ENCODE measurements at regions not wholly inside any gene's neighbourhood (a gene's known extent, or its start where the extent isn't known, plus 50 kb on each side); places are given as distances from the start of the nearest gene placed in this dataset.

GRCh38 chr2:215746226-215746886 is 267.0 kb downstream of the MREG start:
- H2AFZ ChIP-seq (ENCODE audit: low read length) = no peak overlapping the region
- H3K4me2 ChIP-seq (ENCODE audit: insufficient read depth, low read length) = no peak overlapping the region
- H3K79me2 ChIP-seq (ENCODE audit: insufficient read depth, low read length) = no peaks in the 10 kb centered on the region
- peak overlapping the region; percentile 81 for H3K27ac ChIP-seq (ENCODE audit: low read depth, low read length)
- no peak for DNase-seq (ENCODE audit: insufficient read length, low spot score, missing footprints)
- no peaks in the 10 kb centered on the region for H3K36me3 ChIP-seq (ENCODE audit: insufficient read depth, low read length)
- H3K9me3 ChIP-seq (ENCODE audit: low read depth, low read length) = no peaks in the 10 kb centered on the region
- H3K4me3 ChIP-seq (ENCODE audit: insufficient read depth, low read length) = no peak overlapping the region
- no peak for TF ChIP-seq CTCF (IDR thresholded peaks at IDR 0.05; ENCODE audit: extremely low read depth, low read depth, low read length)
- no peaks in the 10 kb centered on the region for H3K27me3 ChIP-seq (ENCODE audit: insufficient read depth, low read length)
- peaks cover 54% of the 10 kb centered on the region for H3K4me1 ChIP-seq (ENCODE audit: insufficient read depth, low read length)
- H4K20me1 ChIP-seq (ENCODE audit: insufficient read depth, low read length) = no peaks in the 10 kb centered on the region

GRCh38 chr2:215745331-215745730 is 268.0 kb downstream of the MREG start:
- Histone ChIP-seq H3K27ac (ENCODE audit: low read depth, low read length) (no peak overlapping the region), H3K4me2 (ENCODE audit: insufficient read depth, low read length) (no peak overlapping the region), H3K79me2 (ENCODE audit: insufficient read depth, low read length) (no peaks in the 10 kb centered on the region), H3K4me3 (ENCODE audit: insufficient read depth, low read length) (no peak overlapping the region), H3K9me3 (ENCODE audit: low read depth, low read length) (no peaks in the 10 kb centered on the region), H4K20me1 (ENCODE audit: insufficient read depth, low read length) (no peaks in the 10 kb centered on the region), H3K36me3 (ENCODE audit: insufficient read depth, low read length) (no peaks in the 10 kb centered on the region), H3K27me3 (ENCODE audit: insufficient read depth, low read length) (no peaks in the 10 kb centered on the region), H2AFZ (ENCODE audit: low read length) (no peak overlapping the region), H3K4me1 (ENCODE audit: insufficient read depth, low read length) (peaks cover 52% of the 10 kb centered on the region)
- TF ChIP-seq CTCF (IDR thresholded peaks at IDR 0.05; ENCODE audit: extremely low read depth, low read depth, low read length) = no peak
- DNase-seq (ENCODE audit: insufficient read length, low spot score, missing footprints) = no peak

GRCh38 chr2:215744514-215744913 is 268.8 kb downstream of the MREG start:
- Histone ChIP-seq H3K9me3 (ENCODE audit: low read depth, low read length) (no peaks in the 10 kb centered on the region), H3K4me3 (ENCODE audit: insufficient read depth, low read length) (no peak overlapping the region), H3K36me3 (ENCODE audit: insufficient read depth, low read length) (no peaks in the 10 kb centered on the region), H3K4me2 (ENCODE audit: insufficient read depth, low read length) (no peak overlapping the region), H4K20me1 (ENCODE audit: insufficient read depth, low read length) (no peaks in the 10 kb centered on the region), H2AFZ (ENCODE audit: low read length) (no peak overlapping the region), H3K79me2 (ENCODE audit: insufficient read depth, low read length) (no peaks in the 10 kb centered on the region), H3K4me1 (ENCODE audit: insufficient read depth, low read length) (peaks cover 52% of the 10 kb centered on the region), H3K27me3 (ENCODE audit: insufficient read depth, low read length) (no peaks in the 10 kb centered on the region), H3K27ac (ENCODE audit: low read depth, low read length) (no peak overlapping the region)
- no peak for DNase-seq (ENCODE audit: insufficient read length, low spot score, missing footprints)
- TF ChIP-seq CTCF (IDR thresholded peaks at IDR 0.05; ENCODE audit: extremely low read depth, low read depth, low read length) = no peak

- Histone ChIP-seq H3K27ac (ENCODE audit: low read depth, low read length) (no peak overlapping the region), H3K79me2 (ENCODE audit: insufficient read depth, low read length) (no peaks in the 10 kb centered on the region), H3K4me3 (ENCODE audit: insufficient read depth, low read length) (no peak overlapping the region), H3K4me2 (ENCODE audit: insufficient read depth, low read length) (no peak overlapping the region), H3K36me3 (ENCODE audit: insufficient read depth, low read length) (no peaks in the 10 kb centered on the region), H3K27me3 (ENCODE audit: insufficient read depth, low read length) (no peaks in the 10 kb centered on the region), H4K20me1 (ENCODE audit: insufficient read depth, low read length) (no peaks in the 10 kb centered on the region), H2AFZ (ENCODE audit: low read length) (no peak overlapping the region), H3K4me1 (ENCODE audit: insufficient read depth, low read length) (peaks cover 38% of the 10 kb centered on the region), H3K9me3 (ENCODE audit: low read depth, low read length) (no peaks in the 10 kb centered on the region)
- no peak for TF ChIP-seq CTCF (IDR thresholded peaks at IDR 0.05; ENCODE audit: extremely low read depth, low read depth, low read length)
- DNase-seq (ENCODE audit: insufficient read length, low spot score, missing footprints) = no peak
Measured at GRCh38 chr2:215743066-215743465, 270.3 kb downstream of the MREG start.

All from osteoblast (primary cell).